ENCODE measurements at regions not wholly inside any gene's neighbourhood (a gene's known extent, or its start where the extent isn't known, plus 50 kb on each side); places are given as distances from the start of the nearest gene placed in this dataset.
A peak's percentile ranks its signal among the peaks of the same experiment; 100 is the strongest.

DNA sequence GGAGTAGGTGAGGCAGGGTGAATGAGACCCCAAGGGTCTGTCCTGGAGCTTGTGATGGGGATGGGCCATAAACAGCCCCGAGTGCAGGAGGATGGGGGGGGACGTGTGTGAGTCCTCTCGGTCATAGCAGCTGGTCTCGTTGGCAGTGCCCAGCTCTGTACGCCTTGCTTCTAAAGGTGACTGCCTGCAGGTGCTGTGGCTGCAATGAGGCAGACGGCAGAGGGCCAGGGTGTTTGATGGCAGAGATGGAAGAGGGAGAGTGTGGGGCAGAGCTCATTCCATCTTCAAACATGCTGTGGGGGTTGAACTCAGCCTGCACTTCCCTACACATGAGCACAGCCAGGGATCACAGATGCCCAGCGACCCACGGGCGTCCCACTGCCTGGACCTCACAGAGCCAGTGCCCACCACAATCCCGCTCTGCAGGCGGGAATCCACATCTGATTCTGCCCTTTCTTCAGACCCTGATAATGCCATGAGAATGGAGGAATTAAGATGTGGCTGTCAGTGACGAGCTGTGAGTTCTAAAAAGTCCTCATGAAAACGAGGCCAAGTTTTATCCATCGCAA lies 123.3 kb upstream of the CDH4 start:
- DNase-seq: no peak

- DNase-seq: no peak
Observed at GRCh38 chr20:61129311-61129710, 122.8 kb upstream of the CDH4 start.

DNA sequence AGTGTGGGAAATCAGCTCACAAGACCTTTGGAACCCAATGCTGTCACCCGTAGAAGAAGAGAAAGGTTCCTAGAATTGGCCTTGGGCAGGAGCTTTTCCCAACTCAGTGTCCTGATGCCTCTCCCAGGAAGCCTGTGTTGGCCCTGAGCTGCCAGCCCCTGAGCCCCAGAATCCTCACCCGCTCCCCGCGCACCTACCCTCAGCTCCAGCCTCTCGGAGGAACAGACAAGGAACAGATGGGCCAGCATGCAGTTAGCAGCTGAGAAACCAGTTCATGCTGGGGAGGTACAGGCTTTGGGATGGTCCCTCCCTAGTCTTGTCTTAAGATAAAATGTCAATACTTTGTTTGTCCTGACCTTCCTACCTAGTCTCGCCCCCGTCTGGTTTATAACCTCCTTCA lies 121.9 kb upstream of the CDH4 start:
- DNase-seq: no peak

- DNase-seq: no peak
Observed at GRCh38 chr20:61131944-61132343, 120.1 kb upstream of the CDH4 start.

GRCh38 chr20:61133611-61134010 lies 118.5 kb upstream of the CDH4 start:
- no peak for DNase-seq

DNA sequence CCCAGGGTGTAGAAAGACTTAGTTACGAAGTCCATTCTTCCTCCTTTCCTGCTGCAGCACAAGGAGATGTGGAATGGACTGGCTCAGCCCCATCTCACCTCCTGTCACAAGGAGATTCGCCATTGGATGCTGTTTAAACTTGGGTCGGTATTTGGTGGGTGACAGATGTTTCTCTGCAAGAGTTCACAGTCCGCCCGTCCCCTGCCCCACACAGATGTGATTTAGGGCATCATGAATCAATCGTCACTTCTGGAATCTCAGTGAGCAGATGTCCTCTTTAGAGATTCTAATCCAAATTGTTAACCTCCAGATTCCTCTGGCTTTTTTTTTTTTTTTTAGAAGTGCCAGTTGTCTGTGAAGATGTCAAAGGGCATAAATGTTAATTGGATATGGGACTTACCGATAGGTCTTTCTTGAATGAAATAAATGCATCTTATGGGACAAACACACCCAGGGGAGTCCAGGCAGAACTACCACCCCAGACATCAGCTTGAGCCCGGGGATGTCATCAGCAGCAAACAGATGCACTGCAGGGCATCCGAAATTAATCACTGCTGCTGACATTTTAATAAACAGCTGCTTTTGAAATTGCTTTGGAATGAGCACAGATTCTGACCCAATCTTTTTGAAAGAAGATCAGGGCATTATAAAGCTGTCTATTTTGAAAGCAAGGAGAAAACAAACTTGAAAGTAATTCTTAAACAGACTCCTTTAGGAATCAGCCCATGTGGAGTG lies 117.6 kb upstream of the CDH4 start:
- DNase-seq: no peak

DNA sequence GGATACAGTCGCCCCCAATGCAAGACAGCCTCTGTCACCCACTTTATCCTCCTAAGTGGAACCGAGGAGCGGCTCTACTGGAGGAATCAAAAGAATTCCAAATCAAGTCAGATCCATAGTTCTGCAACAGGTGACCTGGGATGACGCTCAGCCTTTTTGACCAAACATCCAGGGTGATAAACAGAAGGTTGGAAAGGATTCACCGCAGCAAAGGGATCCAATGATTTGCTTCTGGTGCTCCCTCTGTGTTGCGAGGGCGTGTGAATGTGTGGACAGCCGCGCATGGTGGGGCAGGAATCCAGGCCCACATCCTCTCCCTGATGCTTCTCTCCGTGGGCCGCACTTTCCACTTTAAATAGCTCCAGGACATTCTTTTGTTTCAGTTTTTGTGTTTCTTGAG lies 116.8 kb upstream of the CDH4 start:
- no peak for DNase-seq

DNA sequence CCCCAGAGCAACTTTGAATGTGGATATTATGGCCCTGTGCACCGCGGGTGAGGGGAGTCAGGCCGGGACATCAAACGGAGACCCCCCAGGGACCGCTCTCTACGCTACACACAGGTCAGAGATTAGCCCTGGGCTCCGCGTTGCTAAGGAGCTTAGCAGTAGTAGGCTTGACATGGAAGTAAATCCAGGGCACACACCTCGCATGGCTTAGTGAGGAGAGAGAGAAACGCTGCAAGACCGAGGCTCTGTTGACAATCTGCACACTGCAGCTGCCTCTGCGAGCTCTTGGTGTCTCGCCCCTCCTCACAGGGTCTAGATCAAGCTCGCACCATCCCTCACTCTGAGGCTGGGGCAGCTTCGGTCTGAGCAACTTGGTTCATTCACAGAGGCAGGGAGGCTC lies 116.1 kb upstream of the CDH4 start:
- peak; percentile 23 for DNase-seq

DNA sequence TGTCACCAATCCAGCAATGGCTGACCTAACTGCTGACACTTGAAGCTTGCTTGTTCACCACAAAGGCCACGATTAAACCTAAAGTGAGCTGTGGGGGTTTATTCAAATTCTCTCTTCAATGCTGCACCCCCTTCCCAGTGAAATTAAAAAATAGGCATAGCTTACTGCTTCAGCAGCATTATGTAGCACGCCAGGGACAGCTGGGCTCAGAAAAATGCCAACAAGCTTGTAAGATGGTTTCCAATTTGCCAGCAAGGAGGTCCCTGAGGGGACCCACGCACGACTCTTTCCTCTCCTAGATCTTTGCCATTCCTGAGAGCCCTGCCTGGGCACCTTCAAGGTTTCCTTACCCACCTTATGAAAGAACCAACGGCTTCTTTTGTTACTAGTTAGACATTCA lies 113.5 kb upstream of the CDH4 start:
- no peak for DNase-seq

DNA sequence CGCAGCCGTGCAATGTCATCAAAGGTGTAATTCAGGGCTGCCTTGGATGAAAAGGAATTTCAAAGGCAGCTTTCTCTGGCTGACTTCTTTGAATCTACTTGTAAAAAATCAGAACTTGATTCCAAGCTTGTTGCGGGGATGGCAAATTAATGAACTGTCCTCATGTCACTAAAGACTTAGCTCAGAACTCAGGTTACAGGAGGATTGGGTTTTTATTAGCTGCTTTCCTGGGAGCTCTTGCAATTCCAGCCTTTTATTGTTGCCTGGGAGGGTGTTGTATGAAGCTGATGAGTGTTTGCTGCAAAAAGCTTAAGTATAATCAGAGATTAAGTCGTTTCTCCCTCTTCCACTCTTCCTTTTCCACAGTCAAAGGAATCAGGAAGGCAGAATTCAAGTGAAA lies 113.0 kb upstream of the CDH4 start:
- no peak for DNase-seq

DNA sequence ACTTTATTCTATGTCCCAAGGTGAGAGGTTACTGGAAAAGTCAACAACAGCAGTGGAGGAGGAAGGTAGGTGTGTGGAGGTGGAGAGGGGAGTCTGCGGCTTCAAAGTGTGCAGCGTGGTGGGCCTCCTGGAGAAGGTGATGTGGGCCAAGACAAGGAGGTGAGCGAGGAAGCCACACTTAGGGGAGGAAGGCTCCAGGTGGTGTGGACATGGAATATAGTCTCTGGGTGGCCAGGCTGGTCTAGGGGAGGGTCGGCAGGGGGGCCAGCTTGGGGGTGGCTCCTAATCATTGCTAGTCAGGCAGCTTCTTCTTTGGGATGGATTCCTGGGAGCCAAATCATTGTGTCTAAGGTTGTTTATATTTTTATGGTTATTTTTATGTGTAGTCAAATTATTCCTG lies 111.5 kb upstream of the CDH4 start:
- DNase-seq: no peak

- DNase-seq: no peak
Observed at GRCh38 chr20:61146023-61146422, 106.0 kb upstream of the CDH4 start.

DNA sequence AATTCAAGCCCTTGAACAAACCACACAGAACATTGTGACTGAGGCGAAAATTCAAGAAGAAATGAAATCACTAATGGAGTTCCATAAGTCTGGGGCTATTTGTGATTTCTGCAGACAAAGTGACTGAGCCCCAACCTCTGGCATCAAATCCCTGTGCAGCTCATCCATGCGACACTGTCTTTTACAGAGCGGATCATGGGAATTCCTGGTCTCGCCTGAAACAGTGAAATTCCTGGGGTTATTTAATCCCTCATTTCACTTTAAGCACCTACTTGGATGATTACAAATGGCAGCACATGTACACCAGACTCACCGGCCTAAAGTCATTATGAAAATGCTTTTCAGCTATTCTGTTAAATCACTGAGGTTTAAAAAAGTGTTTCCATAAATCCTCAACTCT lies 102.4 kb upstream of the CDH4 start:
- DNase-seq: no peak

DNA sequence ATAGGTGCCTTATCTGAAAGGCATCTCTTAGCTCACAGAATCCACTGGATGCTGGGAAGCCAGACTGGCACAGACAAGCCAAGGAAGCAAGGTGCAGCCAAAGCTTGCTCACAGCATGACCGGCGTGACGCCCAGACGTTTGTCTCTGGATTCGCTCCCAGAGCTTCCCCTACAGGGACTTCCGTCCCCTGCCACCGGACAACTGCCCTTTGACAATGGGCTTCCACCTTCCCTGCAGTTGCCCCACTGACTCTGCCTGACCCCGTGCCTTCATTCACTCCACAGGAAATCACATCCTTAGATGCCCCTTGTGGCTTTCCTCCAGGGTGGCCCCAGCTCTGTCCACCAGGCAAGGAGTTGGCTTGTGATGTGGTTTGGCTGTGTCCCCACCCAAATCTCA lies 94.8 kb upstream of the CDH4 start:
- DNase-seq: no peak

DNA sequence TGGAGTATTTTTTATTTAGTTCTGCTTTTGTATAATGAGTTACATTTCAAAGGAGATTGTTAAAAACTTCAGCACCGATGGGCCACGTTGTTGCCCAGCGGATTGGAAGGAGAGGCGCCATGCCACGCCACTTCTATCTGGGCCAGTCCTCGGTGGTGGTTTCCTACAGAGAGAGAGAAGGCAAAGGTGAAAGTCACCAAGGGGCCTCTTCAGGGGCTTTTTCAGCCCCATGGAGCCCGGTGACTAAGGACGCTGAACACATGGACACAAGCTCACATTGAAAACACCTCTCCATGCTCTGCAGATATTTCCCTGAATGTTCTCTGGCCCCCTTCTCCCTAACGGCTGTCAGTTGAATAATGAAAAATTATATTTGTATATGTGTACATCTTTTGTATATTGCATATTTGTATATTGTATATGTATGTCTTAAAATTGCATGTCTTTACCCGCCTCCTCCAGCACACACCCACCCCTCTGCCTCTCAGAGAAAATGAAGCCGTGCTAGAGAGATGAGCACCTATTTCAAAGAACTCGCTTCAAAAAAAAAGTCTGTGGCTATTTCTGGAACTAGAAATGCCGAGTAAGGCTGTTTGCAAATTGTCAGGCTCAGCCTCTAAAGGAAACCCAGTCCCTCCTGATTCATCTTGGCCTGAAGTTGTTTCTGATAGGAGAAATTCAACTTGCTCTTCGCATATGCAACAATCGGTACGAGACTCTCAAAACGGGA lies 91.9 kb upstream of the CDH4 start:
- no peak for DNase-seq

DNA sequence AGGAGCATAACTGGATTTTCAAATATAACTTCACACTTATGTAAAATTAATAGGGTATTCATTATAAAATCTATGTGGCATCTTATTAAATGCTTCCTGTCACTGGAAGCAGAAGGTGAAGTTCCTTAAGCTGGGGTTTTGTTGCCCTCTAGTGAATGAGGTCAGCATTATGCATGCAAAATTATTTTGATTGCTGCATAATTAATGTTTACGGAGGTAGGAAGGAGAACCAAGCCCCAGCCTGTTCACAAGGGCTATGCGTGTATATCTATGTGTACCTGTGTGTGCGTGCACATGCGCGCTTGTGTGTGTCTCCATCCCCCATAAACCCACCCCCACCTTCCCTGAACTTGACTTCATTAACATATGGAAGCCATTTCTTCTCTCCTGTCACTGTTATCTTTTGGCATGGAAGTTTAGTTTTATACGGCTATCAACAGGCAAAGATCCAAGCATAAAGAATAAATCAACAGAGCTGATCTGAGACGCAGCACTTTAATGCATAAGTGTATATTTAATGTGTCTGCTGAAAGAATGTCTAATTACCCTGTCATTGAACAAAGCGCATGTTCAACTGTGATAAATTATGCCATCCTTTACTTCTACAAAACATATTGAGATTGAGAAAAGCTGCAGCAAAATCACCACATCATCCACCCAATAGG lies 90.2 kb upstream of the CDH4 start:
- DNase-seq: no peak

GRCh38 chr20:61162451-61162850 lies 89.6 kb upstream of the CDH4 start:
- DNase-seq: no peak

- no peak for DNase-seq
Observed at GRCh38 chr20:61163031-61163430, 89.0 kb upstream of the CDH4 start.

- no peak for DNase-seq
Observed at GRCh38 chr20:61166324-61166723, 85.7 kb upstream of the CDH4 start.

DNA sequence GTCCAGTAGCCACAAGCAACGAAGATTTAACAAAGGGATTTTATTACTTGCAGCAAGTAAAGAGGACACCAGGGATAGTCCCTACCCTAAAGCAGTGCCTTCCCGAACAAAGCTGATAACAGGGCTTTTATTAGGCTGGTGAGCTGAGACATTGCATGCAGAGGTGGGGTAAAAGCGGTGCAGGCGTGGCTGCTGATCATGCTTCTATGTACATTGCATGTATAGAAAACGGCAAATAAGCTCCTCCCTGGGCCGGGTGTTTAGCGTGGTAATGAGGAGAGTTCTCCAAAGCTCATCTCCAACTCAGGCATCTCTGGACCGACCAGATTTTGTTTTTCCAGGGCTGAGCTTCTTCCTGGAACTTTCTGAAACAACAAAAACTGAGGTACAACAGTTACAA lies 83.5 kb upstream of the CDH4 start:
- no peak for DNase-seq

GRCh38 chr20:61169874-61170273 lies 82.2 kb upstream of the CDH4 start:
- DNase-seq: peak; percentile 35

DNA sequence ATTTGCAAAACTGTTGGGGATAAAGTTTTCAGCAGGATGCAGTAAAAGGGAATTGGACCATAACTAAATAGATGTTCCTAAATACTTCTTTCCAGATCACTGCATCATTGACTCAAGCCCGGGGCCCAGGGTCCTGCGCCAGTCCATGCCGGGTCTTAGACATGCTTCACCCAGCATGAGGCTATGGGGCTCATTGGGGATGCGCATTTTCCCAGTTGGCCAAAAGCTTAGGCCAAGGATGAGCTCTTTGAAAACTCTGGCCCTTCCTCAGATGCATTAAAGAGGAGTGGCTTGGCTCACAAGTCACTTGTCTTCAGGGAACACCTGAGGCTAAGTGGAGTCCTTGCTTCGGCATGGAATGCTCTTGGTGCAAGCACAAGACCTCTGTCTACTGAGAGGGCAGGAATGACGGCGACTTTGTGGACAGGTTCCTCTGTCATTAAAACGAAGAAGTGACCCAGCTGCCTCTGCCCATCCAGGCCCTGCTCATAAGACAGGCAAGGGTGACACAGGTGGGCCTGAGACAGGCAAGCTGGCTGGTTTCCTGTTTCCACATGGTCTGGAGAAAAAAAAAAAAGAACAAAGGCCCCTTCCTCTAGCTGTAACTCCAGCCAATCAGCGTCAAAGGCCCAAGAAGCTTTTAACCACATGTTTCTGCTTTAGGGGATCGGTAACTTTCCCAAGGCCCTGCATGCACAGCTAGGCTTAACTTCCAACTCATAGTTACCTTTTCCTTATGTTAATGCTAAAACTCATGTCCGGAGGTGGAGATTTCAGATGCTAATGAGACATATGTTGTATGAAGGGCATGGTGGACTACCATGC lies 81.4 kb upstream of the CDH4 start:
- DNase-seq: no peak

GRCh38 chr20:61173267-61173666 lies 78.8 kb upstream of the CDH4 start:
- DNase-seq: no peak

All from right kidney (tissue), 1 donor.